NCI-H1092 treated with DMSO at 0.1 percent for 48 hours (cell line): ENCODE measurements at regions not wholly inside any gene's neighbourhood (a gene's known extent, or its start where the extent isn't known, plus 50 kb on each side); places are given as distances from the start of the nearest gene placed in this dataset.
"Not testable (repeated sequence)": the region's sequence is repeated elsewhere in the genome, so short reads cannot be mapped to it uniquely, and the experiment has no call there.

Experiments
- DNase-seq: peaks from one replicate; lab custom pipeline; 2025; lab: John Stamatoyannopoulos, UW

DNA sequence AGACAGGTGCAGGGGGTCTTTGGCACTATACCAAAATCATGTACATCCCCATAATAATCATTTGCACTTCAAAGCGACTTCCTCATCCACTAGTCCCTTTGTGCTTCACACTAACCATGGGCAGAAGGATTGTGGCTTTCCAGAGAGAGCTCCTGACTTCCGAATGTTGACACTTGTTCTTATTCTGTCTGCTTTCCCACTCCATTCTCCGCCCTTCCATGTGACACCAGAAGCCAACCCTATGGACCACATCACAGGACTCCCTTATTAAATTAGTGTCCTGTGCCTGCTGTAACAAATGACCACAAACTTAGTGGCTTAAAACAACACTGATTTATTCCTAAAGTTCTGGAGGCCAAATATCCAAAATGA, 91.6 kb downstream of the CMC2 start:
- DNase-seq = no peak

DNA sequence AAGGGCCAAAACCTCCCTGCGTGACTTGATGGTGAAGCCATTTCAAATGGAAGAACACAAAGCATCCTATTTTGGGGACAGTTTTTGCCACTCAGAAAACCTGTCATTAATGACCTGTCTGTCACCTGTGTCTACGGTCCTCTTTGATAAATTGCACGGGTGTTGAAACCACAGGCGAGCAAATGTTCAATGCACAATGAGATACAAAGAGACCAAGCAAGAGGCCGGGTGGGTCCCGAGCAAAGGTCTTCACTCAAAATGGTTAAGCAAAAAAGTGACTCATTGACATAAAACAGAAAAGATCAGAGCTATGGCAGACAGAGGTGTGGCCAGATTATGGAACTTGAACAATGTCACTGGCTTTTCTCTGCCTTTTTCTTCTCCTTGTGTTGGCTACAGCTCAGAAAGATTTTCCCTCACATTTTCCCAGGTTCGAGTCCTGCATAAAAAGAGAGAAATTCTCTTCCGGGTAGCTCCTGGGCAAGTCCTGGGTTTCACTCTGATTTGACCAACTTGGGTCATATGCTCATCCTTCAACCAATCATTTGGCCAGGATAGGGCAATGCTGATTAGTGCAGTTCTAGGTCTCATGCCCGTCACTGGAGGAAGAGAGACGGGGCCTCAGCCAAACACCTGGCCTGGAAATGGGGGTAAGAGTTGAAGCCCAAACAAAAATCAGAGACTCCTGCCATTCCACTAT, 92.2 kb downstream of the CMC2 start:
- DNase-seq = no peak

DNA sequence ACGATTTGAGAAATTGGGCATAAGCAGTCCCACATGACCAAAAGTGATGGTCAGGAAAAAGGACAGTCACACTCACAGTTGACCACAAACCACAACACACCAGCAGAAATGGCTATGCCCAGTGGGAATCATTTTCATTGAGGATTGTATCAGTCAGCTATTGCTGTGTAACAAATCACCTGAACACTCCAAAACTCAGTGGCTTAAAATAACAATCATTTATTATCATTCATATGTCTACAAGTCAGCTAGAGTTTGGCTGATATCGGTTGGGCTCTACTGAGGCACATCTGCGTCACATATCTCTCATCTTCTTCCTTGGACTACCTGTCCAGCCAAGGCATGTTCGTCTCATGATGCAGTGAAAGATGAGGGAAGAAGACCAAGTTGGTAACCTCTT, 93.3 kb downstream of the CMC2 start:
- no peak for DNase-seq

DNA sequence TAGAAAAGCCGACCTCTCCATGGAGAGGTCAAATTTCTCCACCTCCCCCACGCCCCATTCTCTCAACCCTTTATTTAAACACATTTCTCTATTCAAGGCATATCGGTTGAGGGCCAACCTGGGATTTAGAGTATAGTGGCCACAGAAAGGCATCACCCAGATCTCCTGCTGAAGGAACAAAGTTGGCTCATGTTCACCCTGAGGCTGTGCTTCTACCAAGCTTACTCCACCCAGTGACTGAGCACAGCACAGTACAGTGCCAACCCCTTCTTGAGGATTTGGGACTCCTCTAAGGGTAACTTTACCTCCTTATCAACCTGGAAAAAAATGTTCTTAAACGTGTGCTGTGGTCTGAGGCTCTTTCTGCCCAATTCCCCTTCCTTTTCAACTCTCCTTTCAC, 94.0 kb downstream of the CMC2 start:
- no peak for DNase-seq

DNA sequence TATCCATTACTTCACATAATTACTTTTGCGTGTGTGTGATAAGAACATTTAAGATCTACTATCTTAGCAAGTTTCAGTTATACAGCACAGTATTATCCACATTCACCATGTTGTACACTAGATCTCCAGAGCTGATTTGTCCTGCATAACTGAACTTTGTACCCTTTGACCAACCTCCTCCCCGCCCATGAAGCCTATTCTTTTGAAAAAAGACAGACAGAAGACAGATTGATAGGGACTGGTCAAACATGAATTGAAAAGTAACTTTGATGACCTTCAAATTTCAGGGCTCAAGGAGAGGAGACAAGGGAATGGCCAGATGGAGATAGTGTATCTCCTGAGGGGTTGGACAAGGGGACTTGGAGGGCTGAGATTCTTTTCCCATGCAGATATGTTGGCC, 96.3 kb downstream of the CMC2 start:
- DNase-seq = no peak

DNA sequence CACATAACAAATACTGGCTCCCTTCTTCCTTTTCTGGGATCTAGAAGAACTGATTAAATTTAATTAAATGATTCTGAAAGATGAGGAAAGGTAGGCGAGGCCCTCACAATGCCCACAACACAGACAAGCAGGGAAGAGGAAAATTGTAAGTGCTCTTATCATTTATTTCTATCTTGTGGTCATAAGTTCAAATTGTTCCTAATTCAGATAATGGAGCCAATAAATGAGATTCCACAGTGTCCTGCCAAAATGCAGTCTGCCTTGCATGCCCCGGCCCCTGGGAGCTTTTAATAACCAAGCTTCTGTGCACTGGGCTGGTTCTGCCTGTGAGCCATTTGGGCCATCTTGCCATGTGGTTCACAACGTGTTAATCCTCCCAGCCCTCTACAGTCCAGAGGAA, 97.0 kb downstream of the CMC2 start:
- no peak for DNase-seq

DNA sequence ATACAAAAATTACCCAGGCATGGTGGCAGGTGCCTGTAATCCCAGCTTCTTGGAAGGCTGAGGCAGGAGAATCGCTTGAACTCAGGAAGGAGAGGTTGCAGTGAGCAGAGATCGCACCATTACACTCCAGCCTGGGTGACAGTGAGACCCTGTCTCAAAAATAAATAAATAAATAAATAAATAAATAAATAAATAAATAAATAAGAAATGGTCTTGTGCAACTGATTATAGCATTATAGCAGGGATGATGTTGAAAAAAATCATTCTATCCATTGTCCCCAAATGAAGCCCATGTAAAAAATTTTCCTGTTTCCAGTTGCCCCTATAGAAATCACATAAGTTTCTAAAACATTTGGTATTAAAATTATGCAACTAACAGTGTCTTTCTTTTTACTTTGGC, 100.5 kb downstream of the CMC2 start:
- not testable (repeated sequence) for DNase-seq

DNA sequence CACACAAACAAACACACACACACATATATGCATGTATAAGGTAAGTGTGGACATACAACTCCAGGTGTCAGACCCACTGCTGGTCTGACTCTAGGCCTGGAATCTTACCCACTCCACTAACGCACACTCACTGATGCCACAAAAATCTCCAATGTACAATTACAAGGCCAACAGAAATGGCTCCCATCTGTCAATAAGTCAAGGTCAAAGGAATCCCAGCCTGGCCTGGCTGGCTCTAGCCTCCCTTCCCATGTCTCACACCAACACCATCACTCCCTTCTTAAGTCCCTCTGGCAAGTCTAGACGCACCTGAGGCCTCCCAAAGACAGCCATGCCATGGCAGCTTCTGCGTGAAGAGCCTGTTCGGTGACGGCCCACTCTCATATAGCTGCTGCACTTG, 99.2 kb upstream of the CDYL2 start:
- DNase-seq = no peak

DNA sequence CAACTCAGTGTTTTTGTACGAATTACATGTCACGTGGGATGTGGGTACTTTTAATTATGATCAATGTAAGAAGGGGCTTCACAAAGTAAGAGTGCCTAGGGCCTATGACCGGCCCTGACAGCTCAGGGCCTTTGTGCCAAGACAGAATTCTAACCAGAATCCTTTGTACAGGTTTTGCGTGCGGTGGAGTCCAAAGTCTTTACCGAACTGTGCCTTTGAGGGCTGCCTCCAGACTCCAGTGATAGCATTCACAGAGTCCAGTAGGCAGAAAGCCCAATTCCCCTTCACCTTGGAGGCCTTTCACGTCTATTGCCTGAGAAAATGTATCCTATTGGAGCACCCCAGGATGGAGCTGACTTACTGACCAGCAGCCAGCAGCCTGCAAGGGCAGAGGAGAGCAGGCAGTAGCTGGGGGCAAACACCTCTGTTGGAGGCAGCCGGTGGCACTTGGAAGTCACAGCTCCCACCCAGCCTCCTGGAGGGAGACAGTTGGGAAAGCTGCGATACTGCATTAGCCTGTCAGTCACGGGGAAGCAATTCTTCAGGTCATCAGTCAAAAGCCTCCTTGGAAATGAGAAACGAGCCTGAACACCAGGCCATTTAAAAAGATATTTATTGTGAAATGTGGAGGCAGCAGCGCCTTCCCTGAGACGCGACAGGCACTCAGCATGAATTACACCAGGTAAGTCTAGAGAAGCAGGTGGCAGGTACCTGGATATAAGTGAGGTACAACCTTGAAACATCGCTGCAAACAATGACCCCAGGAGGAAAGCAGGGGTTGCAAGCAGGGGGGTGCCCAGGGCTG, 98.1 kb upstream of the CDYL2 start:
- DNase-seq = no peak

DNA sequence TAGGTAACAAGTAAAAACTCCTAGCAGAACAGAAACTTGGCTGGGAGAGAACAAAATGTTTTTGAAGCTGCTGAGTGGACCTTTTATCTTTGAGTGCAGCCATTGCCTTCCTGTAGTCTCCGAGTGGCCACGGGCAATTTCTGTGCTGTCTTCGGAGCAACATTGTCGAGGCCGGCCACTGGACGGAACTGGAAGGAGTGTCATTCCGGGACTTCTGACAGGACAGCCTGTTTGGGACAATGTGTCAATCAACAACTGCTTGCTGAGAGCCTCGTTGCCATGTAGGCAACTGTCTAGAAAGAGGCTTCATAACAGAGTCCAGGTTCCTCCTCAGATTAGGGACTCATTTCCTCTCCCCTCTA, 96.2 kb upstream of the CDYL2 start:
- no peak for DNase-seq

DNA sequence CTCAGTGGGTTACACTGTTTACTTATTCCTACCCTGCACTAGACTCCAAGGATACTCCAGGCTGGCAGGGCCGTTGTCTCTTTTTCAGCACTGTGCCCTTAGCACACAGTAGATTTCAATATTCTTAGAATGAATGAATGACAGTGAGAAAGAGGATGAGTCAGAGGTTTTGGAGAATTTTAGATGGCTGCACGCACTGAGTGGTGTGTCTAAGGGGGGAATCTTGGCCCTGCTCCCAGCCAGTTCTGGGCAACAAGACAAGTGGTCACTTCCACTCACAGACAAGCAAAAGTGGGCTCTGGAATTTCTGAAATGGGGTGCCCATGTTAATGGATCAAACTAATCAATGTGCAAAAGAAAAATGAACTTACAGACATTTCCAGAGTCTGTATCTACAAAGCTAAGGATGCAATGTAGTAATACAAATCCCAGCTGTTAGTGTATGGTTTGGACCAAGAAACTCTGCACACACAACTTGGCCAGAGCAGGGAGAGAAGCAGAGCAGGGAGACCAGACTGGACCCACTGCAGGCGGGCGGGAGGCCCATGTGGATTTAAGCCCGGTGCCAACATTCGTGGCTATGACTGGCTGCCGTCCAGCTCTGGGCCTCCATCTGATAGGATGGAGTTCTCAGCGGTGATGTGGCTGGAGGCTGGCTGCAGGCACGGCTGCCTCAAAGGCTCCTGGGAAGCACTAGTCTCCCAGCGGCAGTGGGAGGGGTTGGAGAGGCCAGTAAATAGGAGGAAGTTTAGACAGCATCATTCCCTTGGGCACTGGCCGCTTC, 95.6 kb upstream of the CDYL2 start:
- peak; percentile 30 for DNase-seq

DNA sequence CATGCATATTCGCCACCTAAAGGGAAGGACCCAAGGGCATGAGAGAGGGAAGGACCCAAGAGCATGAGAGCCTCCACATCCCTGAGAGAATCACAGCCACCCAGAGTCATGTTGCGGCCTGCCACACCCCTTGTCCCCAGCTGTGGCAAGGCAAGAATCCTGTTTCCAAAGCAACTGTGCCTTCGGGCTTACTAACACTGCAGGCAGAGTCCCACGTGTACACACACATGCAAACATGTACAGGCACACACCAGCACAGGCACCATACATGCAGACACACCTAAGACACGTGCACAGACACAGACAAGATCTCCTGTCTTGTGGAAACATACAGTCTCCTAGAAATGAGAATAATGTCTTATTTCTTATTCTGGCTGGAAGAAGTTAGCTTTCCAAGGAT, 92.4 kb upstream of the CDYL2 start:
- DNase-seq = no peak

DNA sequence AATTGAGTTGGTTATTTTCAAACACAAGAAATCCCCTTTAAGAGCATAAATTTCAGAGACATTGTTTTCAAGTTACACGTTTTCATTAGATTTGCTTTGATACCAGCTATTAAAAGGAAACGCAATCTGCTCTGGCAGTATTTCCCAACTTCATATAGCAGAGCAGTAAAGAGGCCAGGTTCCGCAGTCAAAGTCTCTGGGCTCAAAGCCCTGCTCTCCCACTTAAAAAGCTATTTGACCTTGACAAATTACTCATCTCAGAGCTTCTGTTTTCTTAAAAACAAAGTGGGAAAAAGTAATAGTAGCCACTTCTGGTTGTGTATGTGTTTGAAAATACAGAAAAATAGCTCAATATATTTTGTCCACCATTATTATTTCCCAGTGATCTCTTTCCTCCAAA, 89.7 kb upstream of the CDYL2 start:
- DNase-seq = no peak

DNA sequence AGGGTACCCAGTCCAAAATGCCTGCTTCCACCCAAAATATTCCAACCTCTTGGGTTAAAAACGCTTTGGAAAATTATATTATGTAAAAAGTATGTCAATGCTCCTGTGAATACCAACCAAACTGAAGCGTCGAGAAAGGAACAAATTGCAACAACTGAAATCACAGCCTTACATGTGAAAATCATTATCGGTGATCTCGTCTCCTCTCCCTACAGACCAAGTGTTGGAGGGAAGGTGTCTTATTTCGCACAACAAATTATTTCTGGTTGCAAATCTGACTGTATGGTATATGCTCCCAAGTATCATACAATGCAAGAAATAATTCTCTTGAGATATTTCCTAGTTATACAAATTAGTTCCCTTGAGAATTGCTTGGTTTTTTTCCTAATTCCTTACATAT, 89.3 kb upstream of the CDYL2 start:
- DNase-seq = no peak

DNA sequence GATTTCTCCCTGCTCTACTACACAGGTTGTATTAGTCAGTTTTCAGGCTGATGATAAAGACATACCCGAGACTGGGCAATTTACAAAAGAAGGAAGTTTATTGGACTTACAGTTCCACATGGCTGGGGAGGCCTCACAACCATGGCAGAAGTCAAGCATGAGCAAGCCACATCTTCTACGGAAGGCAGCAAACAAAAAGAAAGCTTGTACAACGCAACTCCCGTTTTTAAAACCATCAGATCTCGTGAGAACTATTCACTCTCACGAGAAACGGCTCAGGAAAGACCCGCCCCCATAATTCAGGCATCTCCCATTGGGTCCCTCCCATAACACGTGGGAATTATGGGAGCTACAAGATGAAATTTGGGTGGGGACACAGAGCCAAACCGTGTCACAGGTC, 88.0 kb upstream of the CDYL2 start:
- not testable (repeated sequence) for DNase-seq

DNA sequence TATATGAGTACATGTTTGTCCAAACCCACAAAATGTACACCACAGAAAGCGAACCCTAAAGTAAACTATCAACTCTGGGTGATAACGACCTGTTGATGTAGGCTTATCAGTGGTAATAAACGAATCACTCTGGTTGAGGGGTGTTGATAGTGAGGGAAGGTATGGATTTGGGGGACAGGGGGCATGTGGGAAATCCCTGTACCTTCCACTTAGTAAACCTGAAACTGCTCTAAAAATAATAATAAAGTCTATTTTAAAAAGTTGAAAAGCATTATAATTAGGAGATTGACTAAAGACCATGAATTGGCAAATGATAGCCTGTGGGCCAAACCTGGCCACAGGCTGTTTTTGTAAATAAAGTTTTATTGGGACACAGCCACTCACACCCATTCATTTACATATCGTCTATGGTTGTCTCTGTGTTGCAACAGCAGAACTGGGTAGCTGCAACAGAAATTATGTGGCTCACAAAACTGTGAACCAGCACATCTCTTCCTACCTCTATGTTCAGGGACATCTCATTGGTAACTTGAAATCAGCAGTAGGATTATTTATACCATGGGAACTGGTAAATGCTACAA, 85.5 kb upstream of the CDYL2 start:
- no peak for DNase-seq

DNA sequence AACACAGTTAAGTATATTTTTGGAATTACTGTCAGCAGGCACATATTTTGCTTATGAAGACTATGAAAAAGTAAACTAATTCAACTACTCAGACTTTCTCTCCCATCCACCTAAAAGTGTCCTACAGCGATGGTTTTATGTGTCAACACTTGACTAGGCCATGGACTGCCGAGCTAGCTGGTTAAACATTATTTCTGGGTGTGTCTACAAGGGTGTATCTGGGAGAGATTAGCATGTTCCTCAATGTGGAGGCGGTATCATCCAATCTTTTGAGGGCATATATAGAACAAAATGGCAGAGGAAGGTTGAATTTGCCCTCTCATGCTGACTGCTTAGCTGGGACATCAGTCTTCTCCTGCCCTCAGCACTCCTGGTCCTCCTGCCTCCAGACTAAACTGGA, 82.7 kb upstream of the CDYL2 start:
- DNase-seq = no peak

DNA sequence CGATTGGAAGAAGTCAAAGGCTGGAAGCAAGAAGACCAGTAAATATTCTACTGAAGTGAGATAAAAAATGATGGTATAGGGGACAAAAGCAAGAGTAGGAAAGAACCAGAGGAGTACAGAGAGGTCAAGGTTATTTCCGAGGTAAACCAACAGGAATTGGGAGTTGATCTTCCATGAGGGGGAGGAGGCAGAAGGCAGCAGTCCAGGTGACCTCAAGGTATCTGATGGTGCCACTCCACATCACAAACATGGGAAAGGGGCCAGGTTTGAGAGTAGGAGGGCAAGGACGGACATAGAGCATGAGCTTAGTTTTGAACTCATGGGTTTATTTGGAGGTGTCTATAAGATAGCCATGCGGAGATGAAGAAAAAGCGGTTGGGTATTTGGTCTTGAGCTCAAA, 79.4 kb upstream of the CDYL2 start:
- DNase-seq = no peak

DNA sequence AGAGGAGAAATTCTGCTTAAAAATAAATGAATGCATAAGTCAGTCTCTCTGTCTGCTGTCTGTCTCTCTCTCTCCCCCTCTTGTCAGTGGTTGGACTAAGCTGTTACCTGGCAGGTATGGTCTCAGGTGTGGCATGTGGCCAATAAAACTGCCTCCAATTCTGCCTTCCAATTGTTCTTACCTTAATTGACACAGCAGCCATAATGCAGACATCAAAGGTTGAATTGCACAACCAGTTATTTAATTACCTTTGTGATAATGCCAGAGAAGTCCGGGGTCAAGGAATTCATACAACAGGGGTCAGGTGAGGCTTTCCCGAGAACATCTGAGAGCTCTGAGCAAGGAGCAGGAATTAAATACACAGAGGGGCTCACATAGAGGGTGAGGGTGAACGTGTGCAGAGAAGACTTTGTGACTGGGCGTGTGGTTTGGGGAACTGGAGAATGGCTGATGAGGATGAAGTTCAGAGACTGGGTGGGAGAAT, 78.8 kb upstream of the CDYL2 start:
- no peak for DNase-seq

DNA sequence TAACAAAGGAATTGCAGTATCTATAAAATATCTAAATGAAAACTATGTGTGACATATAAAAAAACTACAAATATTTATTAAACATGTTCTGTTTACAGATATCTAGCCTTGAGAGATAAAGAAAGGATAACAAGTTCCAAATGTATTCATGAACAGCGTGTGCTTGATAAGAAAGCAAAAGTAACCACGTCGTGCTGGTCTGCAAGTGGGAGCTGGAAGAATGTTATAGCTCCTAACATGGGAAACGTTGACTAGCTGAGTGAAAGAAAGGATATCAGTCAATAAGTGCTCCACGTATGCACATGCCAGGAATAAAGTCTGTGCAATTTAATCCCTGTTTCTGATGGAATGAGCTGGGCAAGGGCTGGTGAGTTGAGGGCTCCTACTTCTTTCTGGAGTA, 71.2 kb upstream of the CDYL2 start:
- no peak for DNase-seq

DNA sequence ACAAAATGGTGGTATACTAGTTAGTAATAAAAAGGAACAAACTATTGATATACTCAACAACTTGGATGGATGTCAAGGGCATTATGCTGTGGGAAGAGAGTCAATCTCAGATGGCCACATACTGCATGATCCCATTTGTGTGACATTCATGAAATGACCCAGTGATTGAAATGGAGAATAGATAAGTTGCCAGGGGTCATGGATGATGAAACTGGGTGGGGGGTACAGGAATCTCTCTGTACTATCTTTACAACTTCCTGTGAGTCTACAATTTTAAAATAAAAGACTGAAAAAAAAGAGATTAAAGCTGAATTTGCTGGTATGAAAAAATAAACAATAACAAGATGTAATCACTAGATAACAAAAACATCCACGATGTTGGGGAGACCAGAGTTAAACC, 70.5 kb upstream of the CDYL2 start:
- DNase-seq = no peak

DNA sequence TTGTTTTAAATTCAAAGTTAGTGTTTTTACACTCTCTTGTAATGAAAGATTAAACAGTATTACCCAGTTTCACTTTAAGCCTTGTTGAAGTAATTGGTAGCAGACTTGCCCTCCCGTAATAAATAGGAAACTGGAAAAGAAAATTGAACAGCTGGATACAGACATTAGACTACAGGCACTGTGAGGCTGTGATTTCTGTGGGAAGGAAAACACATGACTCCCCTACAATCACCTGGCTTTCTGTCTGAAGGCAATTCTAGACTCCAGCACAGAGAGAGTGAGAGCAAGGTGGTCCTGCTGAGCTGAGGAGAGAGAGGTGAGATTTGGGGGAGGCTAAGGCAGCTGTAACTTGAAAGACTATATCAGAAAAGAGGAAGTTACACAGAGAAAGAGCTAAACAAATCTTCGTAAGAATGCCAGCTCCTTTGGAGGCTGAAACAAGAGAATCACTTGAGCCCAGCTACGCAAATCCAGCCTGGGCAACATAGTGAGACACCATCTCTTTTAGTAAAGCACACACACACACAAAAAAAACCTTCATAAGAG, 57.8 kb upstream of the CDYL2 start:
- no peak for DNase-seq
